BJ (cell line): ENCODE measurements at regions not wholly inside any gene's neighbourhood (a gene's known extent, or its start where the extent isn't known, plus 50 kb on each side); places are given as distances from the start of the nearest gene placed in this dataset.

Source experiments
- CTCF ChIA-PET: fragments of 350-600 bp; formaldehyde crosslinking; extraction: SDS; loops from one replicate; lab custom pipeline; 2021; ENCODE audit warnings: antibody characterized with exemption, inconsistent platforms; lab: Yijun Ruan, JAX
- POLR2A ChIA-PET: fragments of 300-600 bp; sonication (Branson Sonifier 250); formaldehyde crosslinking; extraction: SDS; loops from one replicate; lab custom pipeline; 2021; ENCODE audit warnings: antibody characterized with exemption; lab: Charles Lee
- DNase-seq: peaks from one replicate; pipeline ENCODE4 v3.0.0-alpha.2; 2011; ENCODE audit warnings: low read depth
- H3K27me3 ChIP-seq: 2 replicates; pipeline ENCODE4 v1.6.0; 2011; ENCODE audit warnings: low read length; ENCODE audit not compliant: control insufficient read depth, insufficient read depth
- H3K36me3 ChIP-seq: 2 replicates; pipeline ENCODE4 v1.5.1; 2011; ENCODE audit warnings: low read length; ENCODE audit not compliant: control insufficient read depth, insufficient read depth
- H3K4me3 ChIP-seq: 2 replicates; pipeline ENCODE4 v1.5.1; 2011; ENCODE audit warnings: low read depth, mild to moderate bottlenecking, control low read depth, low read length
- CTCF ChIP-seq: IDR thresholded peaks from 2 replicates; pipeline ENCODE4 v1.5.1; 2011; ENCODE audit warnings: low read depth, mild to moderate bottlenecking, control low read depth, inconsistent platforms, low read length, moderate library complexity; ENCODE audit not compliant: insufficient read depth

GRCh38 chr17:51536627-51537026, 276.3 kb downstream of the UTP18 start:
- no peak for DNase-seq
- CTCF ChIA-PET, result interaction anchor here (1.4 to 3.4 kb wide), 3 partner anchors 11 to 238 kb away, joined by 4 to 25 read pairs (median 6); no protein-coding TSS in a partner anchor
- Histone ChIP-seq H3K36me3 (no peaks in the 10 kb centered on the region), H3K27me3 (no peaks in the 10 kb centered on the region), H3K4me3 (no peak overlapping the region)
- POLR2A ChIA-PET, result no interaction called here
- TF ChIP-seq CTCF, result no peak

DNA sequence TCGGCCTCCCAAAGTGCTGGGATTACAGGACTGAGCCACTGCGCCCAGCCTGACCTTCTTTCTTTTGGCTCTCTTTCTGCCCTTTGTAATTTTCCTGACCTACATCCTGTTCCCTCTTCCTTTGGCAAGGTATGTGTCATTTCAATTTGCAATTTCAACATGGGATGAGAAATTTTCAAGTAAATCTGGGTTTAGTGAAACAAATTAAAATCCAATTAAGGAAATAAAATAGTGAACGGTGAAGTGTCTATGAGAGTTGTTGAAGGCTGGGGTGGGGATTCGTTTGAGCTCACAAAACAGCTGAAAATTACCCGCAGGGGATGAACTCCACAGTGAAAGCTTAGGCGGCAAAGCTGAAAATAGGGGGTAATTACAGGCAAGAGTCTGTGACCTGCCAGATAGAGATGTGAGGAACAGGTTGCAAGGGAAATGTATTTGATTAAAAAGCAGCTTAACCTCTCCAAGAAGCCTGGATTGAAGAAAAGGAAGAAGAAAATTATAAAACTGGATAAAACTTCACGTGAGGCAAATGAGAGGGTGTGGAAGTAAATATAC, 277.7 kb downstream of the UTP18 start:
- ChIA-PET CTCF (interaction anchor here (0.7 to 1.8 kb wide), 2 partner anchors 83 to 240 kb away, joined by 3 to 4 read pairs; no protein-coding TSS in a partner anchor), POLR2A (no interaction called here)
- Histone ChIP-seq H3K36me3 (no peaks in the 10 kb centered on the region), H3K4me3 (no peak overlapping the region), H3K27me3 (no peaks in the 10 kb centered on the region)
- no peak for DNase-seq
- TF ChIP-seq CTCF, result no peak

DNA sequence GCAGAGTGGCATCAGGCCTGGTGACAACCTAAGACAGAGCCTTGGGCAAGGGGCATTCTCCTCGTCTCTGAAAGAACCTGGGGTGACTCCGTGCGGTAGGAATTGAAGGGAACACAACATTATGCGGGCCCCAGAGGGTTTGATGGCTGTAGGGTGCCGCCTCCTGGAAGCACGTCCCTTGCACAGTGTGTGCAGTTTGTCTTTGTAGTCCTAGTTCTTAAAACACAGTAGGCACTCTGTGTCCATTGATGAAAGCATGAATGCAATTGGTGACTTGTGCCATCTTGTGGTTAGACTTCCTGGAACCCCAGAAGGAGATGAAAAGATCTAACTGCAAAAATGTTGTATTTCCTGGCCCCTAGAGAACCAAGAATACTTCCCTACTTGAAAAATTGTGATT, 279.8 kb downstream of the UTP18 start:
- POLR2A ChIA-PET, result no interaction called here
- DNase-seq, result no peak
- CTCF ChIA-PET, result no interaction called here
- TF ChIP-seq CTCF, result no peak
- H3K4me3 ChIP-seq, result no peak overlapping the region
- no peaks in the 10 kb centered on the region for H3K27me3 ChIP-seq
- no peaks in the 10 kb centered on the region for H3K36me3 ChIP-seq

- CTCF ChIA-PET, result interaction anchor here (0.7 kb wide), 1 partner anchor 169 kb away, joined by 3 read pairs; no protein-coding TSS in a partner anchor
- DNase-seq, result no peak
- H3K36me3 ChIP-seq, result no peaks in the 10 kb centered on the region
- H3K27me3 ChIP-seq, result no peaks in the 10 kb centered on the region
- POLR2A ChIA-PET, result no interaction called here
- no peak overlapping the region for H3K4me3 ChIP-seq
- TF ChIP-seq CTCF, result no peak
Measured at GRCh38 chr17:51541215-51541614, 280.9 kb downstream of the UTP18 start.

DNA sequence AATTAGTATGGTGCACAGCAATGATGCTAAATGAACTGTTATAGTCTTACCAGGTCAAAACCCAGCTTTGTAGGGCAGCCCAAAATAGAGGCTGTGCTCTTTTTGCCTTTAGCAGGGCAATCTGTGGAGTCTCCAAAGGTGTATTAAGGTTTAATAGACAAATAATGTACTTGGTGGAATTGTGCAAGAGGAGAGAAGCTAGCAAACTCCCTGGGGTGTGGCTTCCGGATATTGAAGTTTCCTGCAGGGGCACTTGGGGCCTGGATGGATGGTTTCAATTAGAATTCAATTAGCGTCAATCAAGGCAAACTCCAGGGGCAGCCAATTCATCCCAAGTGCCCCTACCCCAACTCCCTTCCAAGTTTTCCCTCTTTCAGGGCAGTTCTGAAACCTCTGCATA, 285.8 kb downstream of the UTP18 start:
- Histone ChIP-seq H3K27me3 (no peaks in the 10 kb centered on the region), H3K4me3 (no peak overlapping the region), H3K36me3 (no peaks in the 10 kb centered on the region)
- CTCF ChIA-PET, result no interaction called here
- DNase-seq, result no peak
- POLR2A ChIA-PET, result no interaction called here
- no peak for TF ChIP-seq CTCF
